Fibroblast of lung (primary cell): ENCODE measurements at regions not wholly inside any gene's neighbourhood (a gene's known extent, or its start where the extent isn't known, plus 50 kb on each side); places are given as distances from the start of the nearest gene placed in this dataset.

Experiments used
- CTCF ChIP-seq, 2 donors: IDR thresholded peaks in 1 of 2; conservative IDR thresholded peaks in 1 of 2; 1 replicate in 1 of 2; 2 replicates in 1 of 2; pipeline ENCODE4 v1.5.1; 2011 to 2012; ENCODE audit warnings: low read length in 2 of 2, control low read depth in 1 of 2, inconsistent platforms in 1 of 2, low read depth in 1 of 2, mild to moderate bottlenecking in 1 of 2
- EZH2 ChIP-seq: IDR thresholded peaks from 2 replicates; pipeline ENCODE4 v1.5.1; 2012; ENCODE audit warnings: low read length, control low read depth, mild to moderate bottlenecking; ENCODE audit errors: missing control alignments

- TF ChIP-seq EZH2: no peak
- TF ChIP-seq CTCF (conservative IDR thresholded peaks at IDR 0.05 in 1 of 2, IDR thresholded peaks at IDR 0.05 in 1 of 2; ENCODE audit: low read depth in 1 of 2, low read length in 2 of 2): no peak
These were observed 122.5 kb downstream of the MAGEE1 start for GRCh38 chrX:76550016-76550415.
